GM19328 (cell line): ENCODE measurements at regions not wholly inside any gene's neighbourhood (a gene's known extent, or its start where the extent isn't known, plus 50 kb on each side); places are given as distances from the start of the nearest gene placed in this dataset.
"Not testable (repeated sequence)": the region's sequence is repeated elsewhere in the genome, so short reads cannot be mapped to it uniquely, and the experiment has no call there.

ENCODE experiments used
- ATAC-seq: cut with Tn5 transposase; IDR thresholded peaks from one replicate; pipeline ENCODE4 v1.9.1; 2021; ENCODE audit warnings: mild to moderate bottlenecking, moderate library complexity; ENCODE audit not compliant: unreplicated experiment

DNA sequence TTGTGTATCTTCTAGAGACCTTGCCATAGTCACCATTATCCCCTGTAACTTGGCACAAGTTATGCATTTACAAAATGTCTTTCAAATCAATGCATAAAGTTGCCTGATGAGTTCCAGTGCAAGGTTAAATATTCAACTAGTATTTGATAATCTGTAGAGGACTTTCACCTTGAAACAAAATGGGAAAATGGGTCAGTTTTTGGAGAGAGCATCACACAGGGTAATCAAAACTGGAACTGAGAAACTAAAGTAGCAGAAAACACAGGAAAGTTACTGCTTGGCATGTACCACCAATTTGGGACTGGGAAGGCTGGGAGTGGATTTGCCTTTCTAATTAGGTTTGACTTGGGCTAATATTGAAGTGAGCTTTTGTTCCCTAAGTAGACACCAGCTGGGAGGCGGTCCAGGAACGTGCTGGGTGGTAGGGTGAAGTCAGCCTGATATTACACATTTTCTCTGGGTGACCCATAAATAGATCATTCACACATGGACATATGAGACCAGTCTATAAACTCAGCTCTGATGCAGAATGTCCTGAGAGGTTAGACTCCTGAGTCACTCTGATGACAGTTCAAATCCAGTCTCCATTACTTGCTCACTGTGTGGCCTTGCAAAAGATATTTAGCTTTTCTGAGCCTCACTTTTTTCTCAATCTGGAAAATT, 152.3 kb downstream of the PCTP start:
- no peak for ATAC-seq

GRCh38 chr17:55909776-55910175, 158.9 kb downstream of the PCTP start:
- no peak for ATAC-seq

DNA sequence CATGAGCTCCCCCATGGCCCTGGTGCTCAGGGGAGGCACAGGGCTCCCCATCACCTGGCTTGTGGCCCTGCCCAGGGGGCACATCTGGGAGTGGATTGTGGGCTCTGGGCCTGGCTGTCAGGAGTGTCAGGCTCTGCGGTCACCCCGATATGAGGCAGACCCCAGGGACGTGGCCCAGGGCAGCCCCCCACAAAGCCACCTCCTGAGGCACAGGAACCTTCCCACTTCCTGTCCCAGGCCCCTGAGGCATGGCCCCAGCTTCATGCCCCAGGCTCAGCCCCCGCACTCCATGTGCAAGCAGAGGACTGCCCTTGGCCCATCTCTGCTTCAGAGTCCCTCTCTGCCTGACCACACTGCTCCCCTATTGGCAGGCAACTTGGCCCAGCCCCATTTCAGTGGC, 160.3 kb downstream of the PCTP start:
- ATAC-seq: no peak

DNA sequence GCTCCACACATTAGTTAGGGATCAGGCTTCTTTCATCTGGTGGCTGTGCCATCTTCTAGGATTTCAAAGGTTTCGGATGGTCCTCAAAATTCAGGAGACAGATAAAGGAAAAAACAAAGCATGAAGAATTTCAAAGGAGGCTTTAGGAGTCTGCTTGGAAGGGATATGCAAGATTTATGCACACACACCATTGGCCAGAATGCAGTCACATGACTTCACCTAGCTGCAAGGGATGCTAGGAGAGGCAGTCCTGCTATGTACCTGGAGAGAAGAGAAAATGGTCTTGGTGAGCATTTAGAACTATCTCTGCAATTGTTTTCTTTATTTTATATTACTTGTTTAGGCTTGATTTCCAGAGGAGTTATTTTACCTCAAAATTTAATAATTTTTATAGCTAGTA, 174.6 kb downstream of the PCTP start:
- ATAC-seq: no peak

- ATAC-seq: no peak
These were observed 175.6 kb downstream of the PCTP start for GRCh38 chr17:55926276-55926990.

GRCh38 chr17:55930291-55930809, 179.5 kb downstream of the PCTP start:
- no peak for ATAC-seq

DNA sequence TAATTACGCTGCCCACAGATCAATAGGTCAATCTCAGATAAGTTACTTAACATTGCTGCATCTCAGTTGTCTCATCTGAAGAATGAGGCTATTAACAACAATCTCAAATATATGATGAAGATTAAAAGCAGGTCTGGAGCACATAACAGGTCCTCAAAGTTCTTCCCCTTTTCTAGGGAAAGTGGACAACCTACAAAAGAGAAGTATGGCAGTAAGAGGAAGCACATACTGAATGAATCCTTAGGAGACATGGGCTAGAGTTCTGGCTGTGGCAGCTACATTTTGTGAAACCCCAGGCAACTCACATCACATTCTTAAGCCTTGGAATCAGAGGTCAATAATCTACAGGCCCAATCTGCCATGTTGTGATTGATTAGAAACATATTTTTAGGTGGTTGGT, 180.6 kb downstream of the PCTP start:
- no peak for ATAC-seq

DNA sequence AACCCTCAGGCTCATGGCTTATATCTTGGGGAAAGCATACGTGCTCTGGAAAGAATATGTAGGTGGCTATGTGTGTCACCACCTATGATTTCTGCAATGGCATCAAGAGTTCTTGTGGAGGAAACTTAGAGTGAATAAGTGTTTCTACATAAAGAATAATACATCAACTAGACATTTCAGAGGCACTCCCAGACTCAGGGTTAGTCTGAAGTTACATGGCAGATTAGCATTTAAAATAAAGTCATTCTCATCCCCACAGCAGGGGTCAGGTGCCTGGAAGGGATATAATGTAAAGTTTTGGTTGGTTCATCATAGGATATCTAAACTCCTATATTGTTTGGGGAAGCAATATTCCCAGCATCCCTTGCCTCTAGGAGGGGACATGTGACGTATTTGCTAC, 182.1 kb downstream of the PCTP start:
- no peak for ATAC-seq

DNA sequence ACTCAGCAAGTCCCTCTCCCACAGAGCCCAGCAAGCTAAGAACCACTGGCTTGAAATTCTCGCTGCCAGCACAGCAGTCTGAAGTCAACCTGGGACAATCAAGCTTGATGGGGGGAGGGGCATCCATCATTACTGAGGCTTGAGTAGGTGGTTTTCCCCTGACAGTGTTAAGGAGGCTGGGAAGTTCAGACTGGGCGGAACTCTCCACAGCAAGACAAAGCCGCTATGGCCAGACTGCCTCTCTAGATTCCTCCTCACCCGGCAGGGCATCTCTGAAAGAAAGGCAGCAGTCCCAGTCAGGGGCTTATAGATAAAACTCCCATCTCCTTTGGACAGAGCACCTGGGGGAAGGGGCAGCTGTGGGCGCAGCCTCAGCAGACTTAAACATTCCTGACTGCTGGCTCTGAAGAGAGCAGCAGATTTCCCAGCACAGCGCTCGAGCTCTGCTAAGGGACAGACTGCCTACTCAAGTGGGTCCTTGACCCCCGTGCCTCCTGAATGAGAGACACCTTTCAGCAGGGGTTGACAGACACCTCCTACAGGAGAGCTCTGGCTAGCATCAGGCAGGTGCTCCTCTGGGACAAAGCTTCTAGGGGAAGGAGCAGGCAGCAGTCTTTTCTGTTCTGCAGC, 188.4 kb downstream of the PCTP start:
- ATAC-seq: not testable (repeated sequence)

- ATAC-seq: no peak
These were observed 193.5 kb upstream of the ANKFN1 start for GRCh38 chr17:55959756-55960155.

- ATAC-seq: no peak
These were observed 191.9 kb upstream of the ANKFN1 start for GRCh38 chr17:55961386-55961785.

DNA sequence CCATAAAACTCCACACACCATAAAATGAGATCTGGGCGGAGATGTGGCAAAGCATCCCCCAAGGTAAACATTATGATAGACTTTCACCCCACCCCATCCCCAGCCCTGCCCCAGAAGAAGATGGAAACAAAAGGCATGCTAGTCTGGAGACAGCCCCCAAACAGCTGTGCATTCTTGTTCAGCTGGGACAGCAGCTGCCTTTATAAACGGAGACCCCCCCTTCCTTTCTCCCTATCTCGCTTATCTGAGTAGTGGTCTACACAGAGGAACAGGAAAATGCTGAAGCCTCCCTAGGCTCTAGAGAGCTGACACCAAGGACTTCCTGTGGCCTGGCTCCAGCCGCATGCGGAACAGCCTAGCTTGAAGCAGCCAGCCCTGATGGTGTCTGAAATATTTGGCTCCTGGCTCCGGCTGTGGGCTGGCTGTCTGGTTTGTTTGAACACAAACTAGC, 190.3 kb upstream of the ANKFN1 start:
- ATAC-seq: no peak

- no peak for ATAC-seq
These were observed 189.1 kb upstream of the ANKFN1 start for GRCh38 chr17:55964191-55964590.

GRCh38 chr17:55965051-55965450, 188.2 kb upstream of the ANKFN1 start:
- no peak for ATAC-seq

GRCh38 chr17:55969562-55970324, 183.5 kb upstream of the ANKFN1 start:
- ATAC-seq: no peak

GRCh38 chr17:55978578-55978977, 174.7 kb upstream of the ANKFN1 start:
- no peak for ATAC-seq

GRCh38 chr17:55983096-55983495, 170.2 kb upstream of the ANKFN1 start:
- ATAC-seq: no peak

DNA sequence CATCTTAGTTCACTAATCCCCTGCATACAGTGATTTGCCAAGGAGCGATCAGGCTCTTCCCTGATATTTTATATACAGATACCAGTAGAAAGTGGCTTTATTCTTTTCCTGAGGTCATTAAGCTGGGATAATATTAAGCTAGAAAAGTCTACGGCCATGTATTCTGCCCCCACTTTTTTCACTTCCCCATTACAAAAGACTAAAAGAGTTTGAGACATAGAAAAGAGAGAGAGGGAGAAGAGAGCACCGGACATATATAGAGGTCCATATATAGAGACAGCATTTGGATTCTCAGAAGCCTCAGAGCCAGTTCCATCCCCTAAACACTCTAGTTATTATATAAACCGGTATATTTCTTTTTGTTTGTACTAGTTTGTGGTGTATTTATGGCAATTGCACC, 166.5 kb upstream of the ANKFN1 start:
- no peak for ATAC-seq

GRCh38 chr17:55988861-55989260, 164.4 kb upstream of the ANKFN1 start:
- no peak for ATAC-seq

DNA sequence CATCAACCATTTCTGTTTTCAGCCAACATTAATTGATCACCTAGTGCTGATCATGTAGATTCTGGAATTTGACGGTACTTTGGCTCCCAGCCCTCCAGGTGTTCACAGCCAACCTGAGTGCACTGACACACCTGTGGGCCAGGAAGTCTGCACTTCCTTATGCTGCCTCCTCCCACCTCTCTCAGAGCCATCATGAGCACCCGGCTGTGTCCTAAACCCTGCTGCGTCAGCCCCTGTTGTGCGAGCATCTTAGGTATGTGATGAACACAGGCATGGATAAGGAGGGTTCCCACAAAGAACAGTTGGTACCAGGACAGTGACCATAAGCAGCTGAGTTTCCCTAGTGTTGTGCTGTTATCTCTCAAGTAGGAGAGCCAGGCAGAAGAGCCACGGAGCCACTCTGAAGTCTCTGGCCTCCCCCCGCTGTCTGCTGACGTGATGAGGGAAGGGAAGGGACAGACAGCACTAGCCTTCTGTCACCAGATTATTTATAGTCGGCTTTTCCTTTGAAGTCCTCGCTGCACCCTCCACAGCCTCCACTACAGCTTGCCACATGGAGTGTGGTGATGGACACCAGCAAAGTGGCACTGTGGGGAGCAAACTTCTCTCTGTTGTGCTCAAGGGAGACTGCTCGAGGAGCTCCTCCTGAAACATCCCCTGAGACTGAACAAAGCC, 162.8 kb upstream of the ANKFN1 start:
- no peak for ATAC-seq

GRCh38 chr17:55996826-55997225, 156.4 kb upstream of the ANKFN1 start:
- ATAC-seq: no peak
